IMR-90 (cell line): ENCODE measurements at regions not wholly inside any gene's neighbourhood (a gene's known extent, or its start where the extent isn't known, plus 50 kb on each side); places are given as distances from the start of the nearest gene placed in this dataset.

ENCODE experiments used
- ATAC-seq: fragments of 200-7000 bp; cut with Tn5 transposase; 2 replicates; pipeline ENCODE4 v1.9.1; 2020; ENCODE audit warnings: low read depth, mild to moderate bottlenecking, moderate library complexity
- BruUV-seq: library from RNA; stranded (reverse); fragments of 400-500 nt; replicated peaks from 2 replicates; lab custom pipeline; 2021; lab: Mats Ljungman, UMichigan
- CTCF ChIA-PET: fragments of 300-600 bp; formaldehyde crosslinking; extraction: SDS; loops from one replicate; lab custom pipeline; 2021; ENCODE audit warnings: antibody characterized with exemption; lab: Yijun Ruan, JAX
- POLR2A ChIA-PET: fragments of 300-600 bp; sonication (Branson Sonifier 250); formaldehyde crosslinking; loops from one replicate; lab custom pipeline; 2022; ENCODE audit warnings: antibody characterized with exemption; ENCODE audit not compliant: unreplicated experiment; lab: Charles Lee
- DNase-seq: peaks from one replicate; pipeline ENCODE4 v3.0.0; 2013
- H2AFZ ChIP-seq: replicated peaks from 2 replicates; pipeline ENCODE3; 2013; ENCODE audit warnings: low read length, mild to moderate bottlenecking; ENCODE audit not compliant: poor library complexity
- H2AK5ac ChIP-seq: 2 replicates; pipeline ENCODE4 v1.6.1; 2013; ENCODE audit warnings: low read depth, low read length, inconsistent platforms
- H2AK9ac ChIP-seq: replicated peaks from 2 replicates; pipeline ENCODE3; 2013; ENCODE audit warnings: mild to moderate bottlenecking, low read depth, low read length, moderate library complexity; ENCODE audit not compliant: poor library complexity
- H2BK120ac ChIP-seq: 2 replicates; pipeline ENCODE4 v1.6.1; 2013; ENCODE audit warnings: low read depth, low read length, inconsistent platforms
- H2BK15ac ChIP-seq: 3 replicates; pipeline ENCODE4 v1.6.1; 2013; ENCODE audit warnings: low read depth, low read length, inconsistent platforms
- H2BK20ac ChIP-seq: 2 replicates; pipeline ENCODE4 v1.6.1; 2013; ENCODE audit warnings: low read depth, mild to moderate bottlenecking, inconsistent platforms, low read length, moderate library complexity
- H2BK5ac ChIP-seq: 2 replicates; pipeline ENCODE4 v1.6.1; 2013; ENCODE audit warnings: mild to moderate bottlenecking, low read depth, low read length, inconsistent platforms; ENCODE audit not compliant: poor library complexity, severe bottlenecking
- H3K14ac ChIP-seq: replicated peaks from 2 replicates; pipeline ENCODE4 v1.6.1; 2013; ENCODE audit warnings: low read depth, low read length, inconsistent platforms
- H3K18ac ChIP-seq: 2 replicates; pipeline ENCODE4 v1.6.1; 2013; ENCODE audit warnings: low read depth, low read length, control low read depth
- H3K23ac ChIP-seq: 2 replicates; pipeline ENCODE4 v1.6.1; 2013; ENCODE audit warnings: low read depth, low read length, inconsistent platforms
- H3K27ac ChIP-seq: 2 replicates; pipeline ENCODE4 v1.5.1; 2013; ENCODE audit warnings: mild to moderate bottlenecking, control low read depth, low read length; ENCODE audit not compliant: insufficient read depth
- H3K27me3 ChIP-seq: 2 replicates; pipeline ENCODE4 v1.6.1; 2013; ENCODE audit warnings: low read length; ENCODE audit not compliant: control insufficient read depth, insufficient read depth
- H3K36me3 ChIP-seq: 2 replicates; pipeline ENCODE4 v1.6.1; 2013; ENCODE audit warnings: low read length, mixed read lengths; ENCODE audit not compliant: control insufficient read depth, insufficient read depth
- H3K4ac ChIP-seq: 2 replicates; pipeline ENCODE4 v1.6.1; 2013; ENCODE audit warnings: low read depth, low read length, inconsistent platforms
- H3K4me1 ChIP-seq: 2 replicates; pipeline ENCODE4 v1.6.1; 2013; ENCODE audit warnings: low read length, mixed read lengths; ENCODE audit not compliant: control insufficient read depth, insufficient read depth
- H3K4me2 ChIP-seq: 2 replicates; pipeline ENCODE4 v1.6.1; 2013; ENCODE audit warnings: low read depth, mild to moderate bottlenecking, control low read depth, low read length, moderate library complexity
- H3K4me3 ChIP-seq: 2 replicates; pipeline ENCODE4 v1.5.1; 2013; ENCODE audit warnings: low read depth, mild to moderate bottlenecking, control low read depth, low read length, moderate library complexity; ENCODE audit not compliant: insufficient read depth
- H3K56ac ChIP-seq: 2 replicates; pipeline ENCODE4 v1.6.1; 2013; ENCODE audit warnings: low read length, inconsistent platforms; ENCODE audit not compliant: insufficient read depth; ENCODE audit errors: extremely low read depth
- H3K79me1 ChIP-seq, 2 experiments: 2 replicates each; pipeline ENCODE4 v1.6.1; 2013; ENCODE audit warnings: low read length in 2 of 2, inconsistent platforms in 1 of 2, low read depth in 1 of 2
- H3K9ac ChIP-seq: 2 replicates; pipeline ENCODE4 v1.6.1; 2013; ENCODE audit warnings: low read depth, low read length, control low read depth
- H3K9me1 ChIP-seq: 2 replicates; pipeline ENCODE4 v1.6.1; 2013; ENCODE audit warnings: low read length, inconsistent platforms; ENCODE audit not compliant: insufficient read depth
- H3K9me3 ChIP-seq: 2 replicates; pipeline ENCODE4 v1.6.1; 2013; ENCODE audit warnings: low read length; ENCODE audit not compliant: control insufficient read depth, insufficient read depth
- H4K20me1 ChIP-seq: 2 replicates; pipeline ENCODE4 v1.6.1; 2013; ENCODE audit warnings: low read length, inconsistent platforms; ENCODE audit not compliant: insufficient read depth
- H4K5ac ChIP-seq: 2 replicates; pipeline ENCODE4 v1.6.1; 2013; ENCODE audit warnings: mild to moderate bottlenecking, low read depth, low read length, control low read depth
- H4K8ac ChIP-seq, 2 experiments: 2 replicates each; pipeline ENCODE4 v1.6.1; 2013; ENCODE audit warnings: low read depth in 2 of 2, low read length in 2 of 2, control low read depth in 1 of 2, inconsistent platforms in 1 of 2
- H4K91ac ChIP-seq: 2 replicates; pipeline ENCODE4 v1.6.1; 2013; ENCODE audit warnings: low read depth, low read length, inconsistent platforms; ENCODE audit not compliant: insufficient read depth
- MAFK ChIP-seq: IDR thresholded peaks from 2 replicates; pipeline ENCODE4 v1.6.1; 2012; ENCODE audit warnings: low read depth, low read length, improper control_type of control experiment
- MXI1 ChIP-seq: IDR thresholded peaks from 2 replicates; pipeline ENCODE4 v1.6.1; 2012; ENCODE audit warnings: low read depth, mild to moderate bottlenecking, low read length, moderate library complexity, borderline replicate concordance
- NFE2L2 ChIP-seq: fragments of 150-350 bp; IDR thresholded peaks from 2 replicates; pipeline ENCODE4 v1.6.1; 2016; ENCODE audit warnings: low read depth, mild to moderate bottlenecking, low read length
- POLR2A ChIP-seq: IDR thresholded peaks from 2 replicates; pipeline ENCODE4 v1.6.1; 2012; ENCODE audit warnings: mild to moderate bottlenecking, low read depth, low read length
- RCOR1 ChIP-seq: IDR thresholded peaks from 2 replicates; pipeline ENCODE4 v1.6.1; 2012; ENCODE audit warnings: mild to moderate bottlenecking, low read length, improper control_type of control experiment; ENCODE audit not compliant: insufficient replicate concordance
- WGBS, 2 experiments: methylation state at CpG; one replicate each; pipeline versions ENCODE4 v1.1.5 to v1.1.7; 2013; ENCODE audit warnings: missing lambda C conversion rate in 2 of 2; ENCODE audit not compliant: insufficient read length in 1 of 2; ENCODE audit errors: extremely low coverage in 2 of 2; 5-methylcytosine and 5-hydroxymethylcytosine counted together
- dilution Hi-C: fragments of 300-500 bp; cut with HindIII; formaldehyde crosslinking; loops from one replicate; pipeline ENCODE4 v1.14.3; 2018; ENCODE audit warnings: low sequenced_read_pairs; ENCODE audit not compliant: unreplicated experiment
- in situ Hi-C: fragments of 300-500 bp; cut with MboI; formaldehyde crosslinking; loops from 3 replicates; pipeline ENCODE4 v1.14.3; 2019; ENCODE audit warnings: low sequenced_read_pairs, inconsistent platforms, mixed read lengths
- intact Hi-C: fragments of 100-400 bp; cut with micrococcal nuclease; formaldehyde crosslinking; loops from 2 replicates; pipeline ENCODE4 v1.10.0; 2022
- TF ChIP-seq, protein P1 (sequence below): fragments of 150-350 bp; IDR thresholded peaks from 2 replicates; pipeline ENCODE4 v1.6.1; 2016; ENCODE audit warnings: low read depth, mild to moderate bottlenecking, low read length, moderate library complexity, borderline replicate concordance

- Histone ChIP-seq H4K91ac (no peak overlapping the region), H3K23ac (no peak overlapping the region), H3K9me1 (no peaks in the 10 kb centered on the region), H3K18ac (no peak overlapping the region), H2BK5ac (no peak overlapping the region), H2AK5ac (no peak overlapping the region), H3K9ac (no peak overlapping the region), H3K9me3 (no peaks in the 10 kb centered on the region), H4K20me1 (no peaks in the 10 kb centered on the region), H3K4ac (no peak overlapping the region), H2BK15ac (no peak overlapping the region), H3K14ac (no peak overlapping the region), H4K8ac (no peak overlapping the region), H2BK20ac (no peak overlapping the region), H3K79me1 (no peaks in the 10 kb centered on the region), H4K5ac (no peak overlapping the region), H2AK9ac (no peak overlapping the region), H3K27me3 (no peaks in the 10 kb centered on the region), H3K56ac (no peak overlapping the region), H2BK120ac (no peak overlapping the region), H3K4me3 (no peak overlapping the region), H3K4me1 (no peaks in the 10 kb centered on the region), H2AFZ (no peak overlapping the region), H3K27ac (no peak overlapping the region), H3K4me2 (no peak overlapping the region), H3K36me3 (no peaks in the 10 kb centered on the region)
- no peak for ATAC-seq
- no peak for DNase-seq
- no CpG with 5 or more reads among the region's 2 CpGs for WGBS, 2 experiments
- BruUV-seq: no TSS peak
- ChIA-PET POLR2A (no interaction called here), CTCF (no interaction called here)
- dilution Hi-C loops (no loop called here), intact Hi-C loops (no loop called here), in situ Hi-C loops (no loop called here)
- no peak for TF ChIP-seq RCOR1
- no peak for TF ChIP-seq NFE2L2
- TF ChIP-seq, protein P1, sequence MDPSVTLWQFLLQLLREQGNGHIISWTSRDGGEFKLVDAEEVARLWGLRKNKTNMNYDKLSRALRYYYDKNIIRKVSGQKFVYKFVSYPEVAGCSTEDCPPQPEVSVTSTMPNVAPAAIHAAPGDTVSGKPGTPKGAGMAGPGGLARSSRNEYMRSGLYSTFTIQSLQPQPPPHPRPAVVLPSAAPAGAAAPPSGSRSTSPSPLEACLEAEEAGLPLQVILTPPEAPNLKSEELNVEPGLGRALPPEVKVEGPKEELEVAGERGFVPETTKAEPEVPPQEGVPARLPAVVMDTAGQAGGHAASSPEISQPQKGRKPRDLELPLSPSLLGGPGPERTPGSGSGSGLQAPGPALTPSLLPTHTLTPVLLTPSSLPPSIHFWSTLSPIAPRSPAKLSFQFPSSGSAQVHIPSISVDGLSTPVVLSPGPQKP: no peak
- no peak for TF ChIP-seq MXI1
- no peak for TF ChIP-seq POLR2A
- TF ChIP-seq MAFK: no peak
Observed at GRCh38 chr2:161078211-161078539, 82.1 kb upstream of the TANK start.
